IMR-90 (cell line): ENCODE measurements at regions not wholly inside any gene's neighbourhood (a gene's known extent, or its start where the extent isn't known, plus 50 kb on each side); places are given as distances from the start of the nearest gene placed in this dataset.

Experiments
- ATAC-seq: fragments of 200-7000 bp; cut with Tn5 transposase; 2 replicates; pipeline ENCODE4 v1.9.1; 2020; ENCODE audit warnings: low read depth, mild to moderate bottlenecking, moderate library complexity
- BruUV-seq: library from RNA; stranded (reverse); fragments of 400-500 nt; replicated peaks from 2 replicates; lab custom pipeline; 2021; lab: Mats Ljungman, UMichigan
- CTCF ChIA-PET: fragments of 300-600 bp; formaldehyde crosslinking; extraction: SDS; loops from one replicate; lab custom pipeline; 2021; ENCODE audit warnings: antibody characterized with exemption; lab: Yijun Ruan, JAX
- POLR2A ChIA-PET: fragments of 300-600 bp; sonication (Branson Sonifier 250); formaldehyde crosslinking; loops from one replicate; lab custom pipeline; 2022; ENCODE audit warnings: antibody characterized with exemption; ENCODE audit not compliant: unreplicated experiment; lab: Charles Lee
- DNase-seq: peaks from one replicate; pipeline ENCODE4 v3.0.0; 2013
- H2AFZ ChIP-seq: replicated peaks from 2 replicates; pipeline ENCODE3; 2013; ENCODE audit warnings: low read length, mild to moderate bottlenecking; ENCODE audit not compliant: poor library complexity
- H2AK5ac ChIP-seq: 2 replicates; pipeline ENCODE4 v1.6.1; 2013; ENCODE audit warnings: low read depth, low read length, inconsistent platforms
- H2AK9ac ChIP-seq: replicated peaks from 2 replicates; pipeline ENCODE3; 2013; ENCODE audit warnings: mild to moderate bottlenecking, low read depth, low read length, moderate library complexity; ENCODE audit not compliant: poor library complexity
- H2BK120ac ChIP-seq: 2 replicates; pipeline ENCODE4 v1.6.1; 2013; ENCODE audit warnings: low read depth, low read length, inconsistent platforms
- H2BK15ac ChIP-seq: 3 replicates; pipeline ENCODE4 v1.6.1; 2013; ENCODE audit warnings: low read depth, low read length, inconsistent platforms
- H2BK20ac ChIP-seq: 2 replicates; pipeline ENCODE4 v1.6.1; 2013; ENCODE audit warnings: low read depth, mild to moderate bottlenecking, inconsistent platforms, low read length, moderate library complexity
- H2BK5ac ChIP-seq: 2 replicates; pipeline ENCODE4 v1.6.1; 2013; ENCODE audit warnings: mild to moderate bottlenecking, low read depth, low read length, inconsistent platforms; ENCODE audit not compliant: poor library complexity, severe bottlenecking
- H3K14ac ChIP-seq: replicated peaks from 2 replicates; pipeline ENCODE4 v1.6.1; 2013; ENCODE audit warnings: low read depth, low read length, inconsistent platforms
- H3K18ac ChIP-seq: 2 replicates; pipeline ENCODE4 v1.6.1; 2013; ENCODE audit warnings: low read depth, low read length, control low read depth
- H3K23ac ChIP-seq: 2 replicates; pipeline ENCODE4 v1.6.1; 2013; ENCODE audit warnings: low read depth, low read length, inconsistent platforms
- H3K27ac ChIP-seq: 2 replicates; pipeline ENCODE4 v1.5.1; 2013; ENCODE audit warnings: mild to moderate bottlenecking, control low read depth, low read length; ENCODE audit not compliant: insufficient read depth
- H3K27me3 ChIP-seq: 2 replicates; pipeline ENCODE4 v1.6.1; 2013; ENCODE audit warnings: low read length; ENCODE audit not compliant: control insufficient read depth, insufficient read depth
- H3K36me3 ChIP-seq: 2 replicates; pipeline ENCODE4 v1.6.1; 2013; ENCODE audit warnings: low read length, mixed read lengths; ENCODE audit not compliant: control insufficient read depth, insufficient read depth
- H3K4ac ChIP-seq: 2 replicates; pipeline ENCODE4 v1.6.1; 2013; ENCODE audit warnings: low read depth, low read length, inconsistent platforms
- H3K4me1 ChIP-seq: 2 replicates; pipeline ENCODE4 v1.6.1; 2013; ENCODE audit warnings: low read length, mixed read lengths; ENCODE audit not compliant: control insufficient read depth, insufficient read depth
- H3K4me2 ChIP-seq: 2 replicates; pipeline ENCODE4 v1.6.1; 2013; ENCODE audit warnings: low read depth, mild to moderate bottlenecking, control low read depth, low read length, moderate library complexity
- H3K4me3 ChIP-seq: 2 replicates; pipeline ENCODE4 v1.5.1; 2013; ENCODE audit warnings: low read depth, mild to moderate bottlenecking, control low read depth, low read length, moderate library complexity; ENCODE audit not compliant: insufficient read depth
- H3K56ac ChIP-seq: 2 replicates; pipeline ENCODE4 v1.6.1; 2013; ENCODE audit warnings: low read length, inconsistent platforms; ENCODE audit not compliant: insufficient read depth; ENCODE audit errors: extremely low read depth
- H3K79me1 ChIP-seq, 2 experiments: 2 replicates each; pipeline ENCODE4 v1.6.1; 2013; ENCODE audit warnings: low read length in 2 of 2, inconsistent platforms in 1 of 2, low read depth in 1 of 2
- H3K9ac ChIP-seq: 2 replicates; pipeline ENCODE4 v1.6.1; 2013; ENCODE audit warnings: low read depth, low read length, control low read depth
- H3K9me1 ChIP-seq: 2 replicates; pipeline ENCODE4 v1.6.1; 2013; ENCODE audit warnings: low read length, inconsistent platforms; ENCODE audit not compliant: insufficient read depth
- H3K9me3 ChIP-seq: 2 replicates; pipeline ENCODE4 v1.6.1; 2013; ENCODE audit warnings: low read length; ENCODE audit not compliant: control insufficient read depth, insufficient read depth
- H4K20me1 ChIP-seq: 2 replicates; pipeline ENCODE4 v1.6.1; 2013; ENCODE audit warnings: low read length, inconsistent platforms; ENCODE audit not compliant: insufficient read depth
- H4K5ac ChIP-seq: 2 replicates; pipeline ENCODE4 v1.6.1; 2013; ENCODE audit warnings: mild to moderate bottlenecking, low read depth, low read length, control low read depth
- H4K8ac ChIP-seq, 2 experiments: 2 replicates each; pipeline ENCODE4 v1.6.1; 2013; ENCODE audit warnings: low read depth in 2 of 2, low read length in 2 of 2, control low read depth in 1 of 2, inconsistent platforms in 1 of 2
- H4K91ac ChIP-seq: 2 replicates; pipeline ENCODE4 v1.6.1; 2013; ENCODE audit warnings: low read depth, low read length, inconsistent platforms; ENCODE audit not compliant: insufficient read depth
- BHLHE40 ChIP-seq: fragments of 150-350 bp; IDR thresholded peaks from 2 replicates; pipeline ENCODE4 v1.6.1; 2016; ENCODE audit warnings: mild to moderate bottlenecking, low read depth, low read length
- CHD1 ChIP-seq: IDR thresholded peaks from 2 replicates; pipeline ENCODE4 v1.6.1; 2012; ENCODE audit warnings: low read depth, low read length, improper control_type of control experiment
- MAZ ChIP-seq: IDR thresholded peaks from 2 replicates; pipeline ENCODE4 v1.6.1; 2012; ENCODE audit warnings: low read depth, mild to moderate bottlenecking, low read length, improper control_type of control experiment, moderate library complexity, borderline replicate concordance
- WGBS, 2 experiments: methylation state at CpG; one replicate each; pipeline versions ENCODE4 v1.1.5 to v1.1.7; 2013; ENCODE audit warnings: missing lambda C conversion rate in 2 of 2; ENCODE audit not compliant: insufficient read length in 1 of 2; ENCODE audit errors: extremely low coverage in 2 of 2; 5-methylcytosine and 5-hydroxymethylcytosine counted together
- dilution Hi-C: fragments of 300-500 bp; cut with HindIII; formaldehyde crosslinking; loops from one replicate; pipeline ENCODE4 v1.14.3; 2018; ENCODE audit warnings: low sequenced_read_pairs; ENCODE audit not compliant: unreplicated experiment
- in situ Hi-C: fragments of 300-500 bp; cut with MboI; formaldehyde crosslinking; loops from 3 replicates; pipeline ENCODE4 v1.14.3; 2019; ENCODE audit warnings: low sequenced_read_pairs, inconsistent platforms, mixed read lengths
- intact Hi-C: fragments of 100-400 bp; cut with micrococcal nuclease; formaldehyde crosslinking; loops from 2 replicates; pipeline ENCODE4 v1.10.0; 2022

DNA sequence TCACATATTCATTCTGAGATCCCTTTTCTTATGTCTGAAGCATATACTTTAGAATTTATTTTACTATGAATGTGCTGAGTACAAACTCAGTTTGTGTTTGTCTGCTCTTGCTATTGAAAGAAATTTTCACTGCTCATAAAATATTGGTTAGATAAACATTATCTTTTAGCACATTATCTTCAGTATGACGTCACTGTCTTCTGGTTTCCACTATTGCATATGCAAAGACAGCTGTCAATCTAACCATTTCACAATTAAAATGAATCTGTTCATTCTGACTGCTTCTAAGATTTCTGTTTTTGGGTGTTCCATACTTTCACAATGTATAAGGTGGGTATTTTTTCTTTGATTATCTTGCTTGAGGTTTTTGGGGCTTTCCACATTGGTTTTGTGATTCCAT, 526.2 kb upstream of the CDH6 start:
- H3K79me1 ChIP-seq = no peaks in the 10 kb centered on the region
- no peak overlapping the region for H2BK120ac ChIP-seq
- no peaks in the 10 kb centered on the region for H3K27me3 ChIP-seq
- WGBS, 2 experiments = no CpG with 5 or more reads among the region's 1 CpG
- DNase-seq (no peak), ATAC-seq (no peak)
- POLR2A ChIA-PET = no interaction called here
- intact Hi-C loops (no loop called here), in situ Hi-C loops (no loop called here), dilution Hi-C loops (no loop called here)
- H3K4me1 ChIP-seq = no peaks in the 10 kb centered on the region
- H4K8ac ChIP-seq = no peak overlapping the region
- no peak overlapping the region for H3K4me2 ChIP-seq
- BruUV-seq = no TSS peak
- no peaks in the 10 kb centered on the region for H3K36me3 ChIP-seq
- CTCF ChIA-PET = no interaction called here
- H3K4me3 ChIP-seq = no peak overlapping the region
- no peak overlapping the region for H3K9ac ChIP-seq
- H4K5ac ChIP-seq = no peak overlapping the region
- H4K91ac ChIP-seq = no peak overlapping the region
- no peak overlapping the region for H2AK9ac ChIP-seq
- H3K18ac ChIP-seq = no peak overlapping the region
- no peak overlapping the region for H2AK5ac ChIP-seq
- H3K9me1 ChIP-seq = no peaks in the 10 kb centered on the region
- H3K23ac ChIP-seq = no peak overlapping the region
- no peak overlapping the region for H3K56ac ChIP-seq
- H3K14ac ChIP-seq = no peak overlapping the region
- no peaks in the 10 kb centered on the region for H4K20me1 ChIP-seq
- H3K27ac ChIP-seq = no peak overlapping the region
- no peak overlapping the region for H2BK15ac ChIP-seq
- H3K4ac ChIP-seq = no peak overlapping the region
- no peak overlapping the region for H2BK5ac ChIP-seq
- no peak for TF ChIP-seq MAZ
- no peak for TF ChIP-seq CHD1
- TF ChIP-seq BHLHE40 = no peak
- no peak overlapping the region for H2AFZ ChIP-seq
- H2BK20ac ChIP-seq = no peak overlapping the region
- H3K9me3 ChIP-seq = no peaks in the 10 kb centered on the region
